ENCODE measurements at regions not wholly inside any gene's neighbourhood (a gene's known extent, or its start where the extent isn't known, plus 50 kb on each side); places are given as distances from the start of the nearest gene placed in this dataset.

- no peak overlapping the region for H3K4me3 ChIP-seq (ENCODE audit: low read depth in 1 of 2, low read length in 1 of 2)
- no peaks in the 10 kb centered on the region for H3K36me3 ChIP-seq
- peaks cover 46% of the 10 kb centered on the region for H3K27me3 ChIP-seq
- peaks cover 18 to 22% of the 10 kb centered on the region in 2 experiments for H3K4me1 ChIP-seq (ENCODE audit: control insufficient read depth in 1 of 2, insufficient read depth in 1 of 2, low read depth in 1 of 2, low read length in 1 of 2)
- no peak overlapping the region for H3K27ac ChIP-seq
- TF ChIP-seq CTCF (IDR thresholded peaks at IDR 0.05), result no peak
- H3K9me3 ChIP-seq, result no peaks in the 10 kb centered on the region
These were observed 204.1 kb upstream of the NFE2L3 start for GRCh38 chr7:25947669-25948516.

- H3K4me3 ChIP-seq (ENCODE audit: low read depth in 1 of 2, low read length in 1 of 2), result peak overlapping the region; percentile 52 to 64
- no peaks in the 10 kb centered on the region for H3K9me3 ChIP-seq
- peaks cover 45% of the 10 kb centered on the region for H3K27me3 ChIP-seq
- no peak for TF ChIP-seq CTCF (IDR thresholded peaks at IDR 0.05)
- peaks cover 18 to 22% of the 10 kb centered on the region in 2 experiments for H3K4me1 ChIP-seq (ENCODE audit: control insufficient read depth in 1 of 2, insufficient read depth in 1 of 2, low read depth in 1 of 2, low read length in 1 of 2)
- H3K27ac ChIP-seq, result no peak overlapping the region
- no peaks in the 10 kb centered on the region for H3K36me3 ChIP-seq
These were observed 202.1 kb upstream of the NFE2L3 start for GRCh38 chr7:25949736-25950487.

- no peak for TF ChIP-seq CTCF (IDR thresholded peaks at IDR 0.05)
- Histone ChIP-seq H3K9me3 (no peaks in the 10 kb centered on the region), H3K27me3 (peaks cover 45% of the 10 kb centered on the region), H3K27ac (no peak overlapping the region), H3K4me1 (ENCODE audit: control insufficient read depth in 1 of 2, insufficient read depth in 1 of 2, low read depth in 1 of 2, low read length in 1 of 2) (peaks cover 18 to 22% of the 10 kb centered on the region in 2 experiments), H3K4me3 (ENCODE audit: low read depth in 1 of 2, low read length in 1 of 2) (peak overlapping the region; percentile 52 to 64), H3K36me3 (no peaks in the 10 kb centered on the region)
These were observed 201.2 kb upstream of the NFE2L3 start for GRCh38 chr7:25950488-25951413.

GRCh38 chr7:25951414-25952260 is 200.4 kb upstream of the NFE2L3 start:
- Histone ChIP-seq H3K36me3 (no peaks in the 10 kb centered on the region), H3K27ac (peak overlapping the region; percentile 53), H3K9me3 (no peaks in the 10 kb centered on the region), H3K4me1 (ENCODE audit: control insufficient read depth in 1 of 2, insufficient read depth in 1 of 2, low read depth in 1 of 2, low read length in 1 of 2) (peaks cover 18 to 22% of the 10 kb centered on the region in 2 experiments), H3K27me3 (peaks cover 52% of the 10 kb centered on the region), H3K4me3 (ENCODE audit: low read depth in 1 of 2, low read length in 1 of 2) (no peak overlapping the region)
- TF ChIP-seq CTCF (IDR thresholded peaks at IDR 0.05), result no peak

Data from neutrophil (primary cell).